NB4 (cell line): ENCODE measurements at regions not wholly inside any gene's neighbourhood (a gene's known extent, or its start where the extent isn't known, plus 50 kb on each side); places are given as distances from the start of the nearest gene placed in this dataset.
"Not testable (repeated sequence)": the region's sequence is repeated elsewhere in the genome, so short reads cannot be mapped to it uniquely, and the experiment has no call there.

Experiments
- MYC ChIP-seq: IDR thresholded peaks from 2 replicates; pipeline ENCODE4 v1.6.1; 2011; ENCODE audit warnings: low read depth, low read length
- POLR2A ChIP-seq: IDR thresholded peaks from 2 replicates; pipeline ENCODE4 v1.6.1; 2011; ENCODE audit warnings: mild to moderate bottlenecking; ENCODE audit not compliant: insufficient read length; ENCODE audit errors: extremely low read depth
- TF ChIP-seq, protein P1 (sequence below): IDR thresholded peaks from one replicate; pipeline ENCODE4 v1.5.1; 2012; ENCODE audit warnings: low read depth, low read length

DNA sequence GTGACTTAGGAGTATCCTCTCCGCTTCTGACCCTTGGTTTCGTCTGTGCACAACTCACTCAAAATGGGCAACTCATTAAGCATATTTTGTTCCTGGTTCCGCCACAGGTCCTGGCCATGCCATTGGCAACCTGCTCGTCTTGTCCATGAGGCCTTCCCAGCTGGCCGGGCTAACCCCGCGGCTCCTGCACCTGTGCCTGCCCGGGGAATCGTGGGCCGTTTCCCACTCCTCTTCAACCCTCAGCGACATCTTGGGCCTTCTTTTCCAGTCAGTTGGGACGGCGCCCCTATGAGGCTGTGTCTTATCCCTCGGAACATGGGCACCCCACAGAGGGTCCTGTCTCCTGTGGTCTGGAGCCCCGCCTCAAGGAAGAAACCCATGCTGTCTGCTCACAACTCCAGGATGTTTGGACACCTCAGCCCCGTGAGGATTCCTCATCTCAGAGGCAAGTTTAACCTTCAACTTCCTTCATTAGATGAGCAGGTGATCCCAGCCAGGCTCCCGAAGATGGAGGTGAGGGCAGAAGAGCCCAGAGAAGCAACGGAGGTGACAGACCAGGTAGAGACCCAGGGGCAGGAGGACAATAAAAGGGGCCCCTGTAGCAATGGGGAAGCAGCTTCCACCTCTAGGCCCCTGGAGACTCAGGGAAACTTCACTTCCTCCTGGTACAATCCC is 574.8 kb upstream of the C9orf72 start:
- TF ChIP-seq, protein P1, sequence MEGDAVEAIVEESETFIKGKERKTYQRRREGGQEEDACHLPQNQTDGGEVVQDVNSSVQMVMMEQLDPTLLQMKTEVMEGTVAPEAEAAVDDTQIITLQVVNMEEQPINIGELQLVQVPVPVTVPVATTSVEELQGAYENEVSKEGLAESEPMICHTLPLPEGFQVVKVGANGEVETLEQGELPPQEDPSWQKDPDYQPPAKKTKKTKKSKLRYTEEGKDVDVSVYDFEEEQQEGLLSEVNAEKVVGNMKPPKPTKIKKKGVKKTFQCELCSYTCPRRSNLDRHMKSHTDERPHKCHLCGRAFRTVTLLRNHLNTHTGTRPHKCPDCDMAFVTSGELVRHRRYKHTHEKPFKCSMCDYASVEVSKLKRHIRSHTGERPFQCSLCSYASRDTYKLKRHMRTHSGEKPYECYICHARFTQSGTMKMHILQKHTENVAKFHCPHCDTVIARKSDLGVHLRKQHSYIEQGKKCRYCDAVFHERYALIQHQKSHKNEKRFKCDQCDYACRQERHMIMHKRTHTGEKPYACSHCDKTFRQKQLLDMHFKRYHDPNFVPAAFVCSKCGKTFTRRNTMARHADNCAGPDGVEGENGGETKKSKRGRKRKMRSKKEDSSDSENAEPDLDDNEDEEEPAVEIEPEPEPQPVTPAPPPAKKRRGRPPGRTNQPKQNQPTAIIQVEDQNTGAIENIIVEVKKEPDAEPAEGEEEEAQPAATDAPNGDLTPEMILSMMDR, result not testable (repeated sequence)
- TF ChIP-seq POLR2A, MYC: not testable (repeated sequence)
